ENCODE measurements at regions not wholly inside any gene's neighbourhood (a gene's known extent, or its start where the extent isn't known, plus 50 kb on each side); places are given as distances from the start of the nearest gene placed in this dataset.

GRCh38 chrX:6472652-6473342, 62.1 kb downstream of the VCX3A start:
- in situ Hi-C loops (cut with HindIII; ENCODE audit: low pct_unique_long_range_greater_than_20kb, low sequenced_read_pairs) = no loop called here
- no peak for DNase-seq (ENCODE audit: low read depth, low spot score)

GRCh38 chrX:6468706-6469105, 66.2 kb downstream of the VCX3A start:
- DNase-seq (ENCODE audit: low read depth, low spot score) = no peak
- in situ Hi-C loops (cut with HindIII; ENCODE audit: low pct_unique_long_range_greater_than_20kb, low sequenced_read_pairs) = no loop called here

GRCh38 chrX:6465756-6466155, 69.2 kb downstream of the VCX3A start:
- no peak for DNase-seq (ENCODE audit: low read depth, low spot score)
- in situ Hi-C loops (cut with HindIII; ENCODE audit: low pct_unique_long_range_greater_than_20kb, low sequenced_read_pairs) = no loop called here

DNA sequence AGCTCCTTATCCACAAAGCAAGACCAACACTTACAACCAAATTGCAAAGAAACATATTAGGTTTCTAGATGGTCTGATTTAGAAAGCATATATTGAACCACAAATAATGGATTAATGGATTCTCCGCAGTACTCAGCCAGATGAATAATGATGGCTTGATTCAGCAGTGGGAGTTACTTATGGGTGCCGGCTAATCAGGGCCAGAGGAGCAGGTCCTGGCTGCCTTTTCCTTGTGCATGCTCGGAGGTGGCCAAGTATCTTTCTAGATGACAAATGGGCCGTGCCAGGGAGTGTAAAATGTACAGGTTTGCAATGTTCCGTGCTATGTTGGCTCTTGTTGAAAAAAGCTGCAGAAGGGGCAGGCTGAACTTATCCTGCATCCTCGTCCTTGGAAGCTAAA, 70.2 kb downstream of the VCX3A start:
- no peak for DNase-seq (ENCODE audit: low read depth, low spot score)
- in situ Hi-C loops (cut with HindIII; ENCODE audit: low pct_unique_long_range_greater_than_20kb, low sequenced_read_pairs) = no loop called here

GRCh38 chrX:6460893-6461490, 73.9 kb downstream of the VCX3A start:
- no peak for DNase-seq (ENCODE audit: low read depth, low spot score)
- in situ Hi-C loops (cut with HindIII; ENCODE audit: low pct_unique_long_range_greater_than_20kb, low sequenced_read_pairs) = no loop called here

DNA sequence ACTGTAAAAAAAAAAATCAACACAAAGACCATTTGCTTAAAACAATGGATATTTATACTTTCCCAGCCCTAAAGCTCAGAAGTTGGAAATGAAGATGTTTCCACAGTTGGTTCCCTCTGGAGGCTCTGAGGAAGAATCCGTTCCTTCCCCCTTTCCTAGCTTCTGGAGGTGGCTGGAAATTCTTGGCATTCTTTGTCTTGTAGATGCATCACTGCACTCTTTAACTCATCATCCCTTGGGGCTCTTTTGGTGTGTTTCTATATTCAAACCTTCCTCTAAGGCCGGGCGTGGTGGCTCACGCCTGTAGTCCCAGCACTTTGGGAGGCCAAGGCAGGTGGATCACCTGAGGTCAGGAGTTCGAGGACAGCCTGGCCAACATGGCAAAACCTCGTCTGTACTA, 78.7 kb downstream of the VCX3A start:
- in situ Hi-C loops (cut with HindIII; ENCODE audit: low pct_unique_long_range_greater_than_20kb, low sequenced_read_pairs) = no loop called here
- no peak for DNase-seq (ENCODE audit: low read depth, low spot score)

DNA sequence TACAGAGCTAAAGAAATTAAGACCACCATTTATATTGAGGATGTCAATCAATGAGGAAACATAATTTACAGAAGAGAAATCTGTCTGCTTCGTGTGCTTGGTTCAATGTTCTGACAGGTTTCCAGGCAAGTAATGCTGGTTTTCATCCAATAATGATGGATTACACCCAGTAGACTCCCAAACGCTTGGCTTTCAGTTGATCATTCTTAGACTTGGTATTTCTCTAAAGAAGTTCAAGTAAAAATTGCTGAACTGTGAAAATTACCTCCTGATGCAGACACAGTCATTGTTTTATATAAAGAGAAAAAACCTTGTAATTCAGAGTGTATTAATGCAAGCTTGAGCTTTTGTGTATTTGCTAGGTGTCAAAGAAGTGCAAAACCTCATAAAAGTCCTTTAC, 85.0 kb downstream of the VCX3A start:
- no peak for DNase-seq (ENCODE audit: low read depth, low spot score)
- in situ Hi-C loops (cut with HindIII; ENCODE audit: low pct_unique_long_range_greater_than_20kb, low sequenced_read_pairs) = no loop called here

DNA sequence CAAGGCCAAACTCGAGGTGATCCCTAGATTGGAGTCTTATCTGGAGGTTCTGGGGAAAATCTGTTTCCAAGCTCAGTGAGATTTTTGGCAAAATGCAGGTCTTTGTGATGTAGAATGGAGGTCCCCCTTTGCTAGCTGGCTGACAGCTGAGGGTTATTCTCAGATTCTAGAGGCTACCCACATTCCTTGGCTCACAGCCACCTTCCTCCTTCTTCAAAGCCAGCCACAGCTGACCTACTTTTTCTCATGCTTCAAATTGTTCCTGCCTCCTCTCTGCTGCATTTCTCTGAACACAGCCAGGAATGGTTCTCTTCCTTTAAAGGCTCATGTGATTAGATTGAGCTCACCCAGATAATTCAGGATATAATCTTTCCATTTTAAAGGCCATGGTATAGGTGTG, 86.9 kb downstream of the VCX3A start:
- in situ Hi-C loops (cut with HindIII; ENCODE audit: low pct_unique_long_range_greater_than_20kb, low sequenced_read_pairs) = no loop called here
- no peak for DNase-seq (ENCODE audit: low read depth, low spot score)

- DNase-seq (ENCODE audit: low read depth, low spot score) = no peak
- in situ Hi-C loops (cut with HindIII; ENCODE audit: low pct_unique_long_range_greater_than_20kb, low sequenced_read_pairs) = no loop called here
Measured at GRCh38 chrX:6446582-6446981, 88.3 kb downstream of the VCX3A start.

- in situ Hi-C loops (cut with HindIII; ENCODE audit: low pct_unique_long_range_greater_than_20kb, low sequenced_read_pairs) = no loop called here
- no peak for DNase-seq (ENCODE audit: low read depth, low spot score)
Measured at GRCh38 chrX:6440648-6441047, 94.3 kb downstream of the VCX3A start.

GRCh38 chrX:6432226-6432625, 102.7 kb downstream of the VCX3A start:
- in situ Hi-C loops (cut with HindIII; ENCODE audit: low pct_unique_long_range_greater_than_20kb, low sequenced_read_pairs) = no loop called here

GRCh38 chrX:6407542-6407941, 127.4 kb downstream of the VCX3A start:
- no peak for DNase-seq (ENCODE audit: low read depth, low spot score)
- in situ Hi-C loops (cut with HindIII; ENCODE audit: low pct_unique_long_range_greater_than_20kb, low sequenced_read_pairs) = no loop called here

More at GRCh38 chrX:6432226-6432625, 102.7 kb downstream of the VCX3A start:
- no peak for DNase-seq (ENCODE audit: low read depth, low spot score)

DNA sequence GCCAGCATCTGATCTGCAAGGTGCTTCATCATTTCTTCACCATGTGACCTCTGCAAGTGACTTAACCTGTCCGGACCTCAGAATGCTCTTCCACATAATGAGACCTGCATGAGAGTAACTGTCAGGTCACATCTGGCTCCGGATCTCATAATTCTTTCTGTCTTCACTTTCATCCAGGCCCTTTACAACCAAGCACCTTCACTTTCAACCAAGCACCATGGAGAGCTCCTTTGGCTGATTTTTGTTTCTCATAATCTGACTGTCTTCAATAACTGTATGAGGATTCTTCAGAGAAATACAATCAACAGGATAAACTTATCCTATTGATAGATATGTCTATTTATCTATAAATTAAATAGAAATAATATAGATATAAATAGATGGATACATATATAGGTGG, 148.1 kb downstream of the VCX3A start:
- no peak for DNase-seq (ENCODE audit: low read depth, low spot score)
- in situ Hi-C loops (cut with HindIII; ENCODE audit: low pct_unique_long_range_greater_than_20kb, low sequenced_read_pairs) = no loop called here

DNA sequence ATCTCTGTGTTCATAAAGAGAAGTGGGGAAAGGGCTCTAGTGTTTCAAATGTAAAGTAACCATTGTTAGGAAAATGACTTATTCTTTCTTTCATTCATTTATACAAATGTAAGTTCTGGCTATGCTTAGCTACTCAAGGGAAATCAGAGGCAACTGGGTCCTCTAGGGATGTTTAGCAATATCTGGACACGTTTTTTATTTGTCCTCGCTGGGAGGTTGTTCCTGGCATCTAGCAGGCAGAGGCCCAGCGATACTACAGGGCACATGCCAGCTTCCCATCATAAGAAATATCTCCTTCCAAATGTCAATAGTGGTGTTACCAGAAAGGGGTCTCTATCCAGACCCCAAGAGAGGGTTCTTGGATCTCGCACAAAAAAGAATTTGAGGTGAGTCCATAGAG, 150.0 kb downstream of the VCX3A start:
- in situ Hi-C loops (cut with HindIII; ENCODE audit: low pct_unique_long_range_greater_than_20kb, low sequenced_read_pairs) = no loop called here

DNA sequence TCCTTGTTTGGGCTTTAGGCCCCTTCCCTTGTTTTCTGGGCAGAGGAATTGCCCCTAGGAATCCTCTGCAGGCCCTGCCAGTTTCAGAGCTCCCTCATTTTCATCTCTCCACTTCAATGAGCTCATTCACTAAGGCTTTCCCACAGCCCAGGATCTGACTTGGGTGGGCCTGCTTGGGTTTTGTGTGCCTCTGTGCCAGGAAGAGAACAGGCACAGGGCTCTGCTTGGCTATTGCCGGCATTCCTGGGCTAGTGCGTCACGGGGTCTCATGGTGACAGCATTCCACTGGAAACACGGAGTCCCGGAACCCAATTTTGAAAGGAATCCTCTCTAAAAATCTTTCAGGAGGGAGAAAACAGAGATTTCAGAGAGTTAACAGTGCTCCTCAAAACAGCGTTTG, 150.5 kb downstream of the VCX3A start:
- in situ Hi-C loops (cut with HindIII; ENCODE audit: low pct_unique_long_range_greater_than_20kb, low sequenced_read_pairs) = no loop called here
- no peak for DNase-seq (ENCODE audit: low read depth, low spot score)

More for the DNA sequence above, 150.0 kb downstream of the VCX3A start:
- DNase-seq (ENCODE audit: low read depth, low spot score) = no peak

DNA sequence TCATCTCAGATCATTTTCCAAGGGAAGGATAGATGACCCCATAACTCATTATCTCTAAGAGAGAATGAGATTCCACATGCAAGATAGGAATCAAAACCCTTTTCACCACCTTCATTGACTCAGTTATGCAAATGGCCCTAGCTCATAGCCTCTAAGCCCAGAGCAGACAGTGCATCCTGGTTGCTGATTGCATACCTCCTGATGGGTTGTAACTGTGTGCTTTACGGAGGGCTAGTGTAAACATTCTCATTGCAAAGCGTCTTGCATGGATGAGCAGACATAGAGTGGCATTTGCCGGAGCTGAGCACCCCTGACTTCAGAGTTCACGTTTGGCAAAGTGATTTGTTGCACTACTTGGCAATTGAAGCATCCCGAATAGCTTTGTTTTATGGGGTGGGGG, 151.0 kb downstream of the VCX3A start:
- in situ Hi-C loops (cut with HindIII; ENCODE audit: low pct_unique_long_range_greater_than_20kb, low sequenced_read_pairs) = no loop called here

DNA sequence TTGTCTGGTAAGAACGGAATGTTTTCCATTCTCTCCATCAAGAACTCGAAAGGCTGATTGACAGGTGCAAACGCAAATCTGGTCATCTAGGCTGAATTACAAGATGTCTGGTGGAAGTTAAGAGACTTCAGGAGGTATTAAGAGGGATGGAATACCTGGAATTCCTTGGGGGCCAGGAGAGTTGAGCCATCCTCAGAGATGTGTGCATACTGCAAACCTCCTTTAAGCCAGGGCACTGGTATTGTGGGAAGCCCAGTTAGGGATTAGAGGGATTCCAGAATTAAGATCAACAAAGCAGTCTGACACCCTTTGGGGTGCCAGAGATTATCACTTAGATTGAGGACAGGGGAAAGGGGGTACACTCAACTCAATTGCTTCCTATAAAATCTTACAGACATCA, 151.4 kb downstream of the VCX3A start:
- in situ Hi-C loops (cut with HindIII; ENCODE audit: low pct_unique_long_range_greater_than_20kb, low sequenced_read_pairs) = no loop called here
- no peak for DNase-seq (ENCODE audit: low read depth, low spot score)

More for the DNA sequence above, 151.0 kb downstream of the VCX3A start:
- DNase-seq (ENCODE audit: low read depth, low spot score) = no peak

GRCh38 chrX:6382284-6382683, 152.6 kb downstream of the VCX3A start:
- DNase-seq (ENCODE audit: low read depth, low spot score) = no peak
- in situ Hi-C loops (cut with HindIII; ENCODE audit: low pct_unique_long_range_greater_than_20kb, low sequenced_read_pairs) = no loop called here

DNA sequence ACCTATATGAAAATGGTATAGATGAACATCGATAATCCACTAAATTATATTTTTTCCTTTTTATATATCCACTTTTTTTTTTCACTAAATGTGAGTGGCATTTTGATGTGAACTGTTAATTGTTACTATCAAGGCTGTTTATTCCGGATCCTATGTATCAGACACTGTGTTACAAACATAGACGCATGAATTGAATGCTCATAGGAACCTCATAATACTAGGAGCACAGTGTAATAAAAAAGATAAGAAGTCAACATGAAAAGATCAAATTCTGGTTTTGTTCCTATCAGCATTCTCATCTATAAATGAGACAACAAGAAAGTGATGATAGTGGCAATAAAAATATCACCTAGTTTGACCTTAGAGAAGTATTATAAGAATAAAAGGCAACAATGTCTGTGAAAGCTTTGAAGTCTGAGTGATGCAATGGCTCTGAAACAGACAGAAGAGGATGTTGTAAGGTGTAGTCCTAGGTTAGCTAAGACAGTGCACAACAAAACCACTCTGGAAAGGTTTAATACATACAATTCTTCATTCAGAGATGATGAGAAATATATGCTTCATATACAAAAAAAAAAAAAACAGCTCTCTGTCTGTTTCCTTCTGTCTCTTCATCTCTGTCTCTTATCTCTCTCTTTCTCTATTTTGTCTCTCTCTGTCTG, 148.6 kb upstream of the NLGN4X start:
- no peak for DNase-seq (ENCODE audit: low read depth, low spot score)
- in situ Hi-C loops (cut with HindIII; ENCODE audit: low pct_unique_long_range_greater_than_20kb, low sequenced_read_pairs) = no loop called here

Data from SK-MEL-5 (cell line).